H9 (cell line): ENCODE measurements at regions not wholly inside any gene's neighbourhood (a gene's known extent, or its start where the extent isn't known, plus 50 kb on each side); places are given as distances from the start of the nearest gene placed in this dataset.

Experiments used
- DNase-seq: peaks from one replicate; pipeline ENCODE4 v3.0.0-alpha.2; 2017
- H2AFZ ChIP-seq: one replicate; pipeline ENCODE4 v1.6.1; 2013; ENCODE audit warnings: mild to moderate bottlenecking, low read length, control low read depth, moderate library complexity
- H2AK5ac ChIP-seq: 2 replicates; pipeline ENCODE4 v1.6.1; 2013; ENCODE audit warnings: low read length, control low read depth, mixed read lengths; ENCODE audit not compliant: insufficient read length
- H2BK120ac ChIP-seq: one replicate; pipeline ENCODE4 v1.6.1; 2013; ENCODE audit warnings: low read depth, mild to moderate bottlenecking, low read length, control low read depth, inconsistent platforms; ENCODE audit not compliant: poor library complexity, severe bottlenecking
- H2BK12ac ChIP-seq: 2 replicates; pipeline ENCODE4 v1.6.1; 2013; ENCODE audit warnings: low read length, control low read depth, mixed read lengths, low read depth; ENCODE audit not compliant: insufficient read length
- H2BK15ac ChIP-seq: 2 replicates; pipeline ENCODE4 v1.6.1; 2013; ENCODE audit warnings: low read depth, low read length, control low read depth
- H2BK20ac ChIP-seq: one replicate; pipeline ENCODE4 v1.6.1; 2013; ENCODE audit warnings: low read depth, mild to moderate bottlenecking, low read length, control low read depth, inconsistent platforms; ENCODE audit not compliant: poor library complexity, severe bottlenecking
- H2BK5ac ChIP-seq: 2 replicates; pipeline ENCODE4 v1.6.1; 2013; ENCODE audit warnings: low read length, control low read depth, mixed read lengths; ENCODE audit not compliant: insufficient read length
- H3K14ac ChIP-seq: 2 replicates; pipeline ENCODE4 v1.6.1; 2013; ENCODE audit warnings: low read length, control low read depth; ENCODE audit not compliant: insufficient read depth
- H3K18ac ChIP-seq: 2 replicates; pipeline ENCODE4 v1.6.1; 2013; ENCODE audit warnings: low read depth, mild to moderate bottlenecking, mixed read lengths, low read length, control low read depth; ENCODE audit not compliant: insufficient read length
- H3K23ac ChIP-seq: 2 replicates; pipeline ENCODE4 v1.6.1; 2013; ENCODE audit warnings: low read length, control low read depth, mixed read lengths, low read depth; ENCODE audit not compliant: insufficient read length
- H3K23me2 ChIP-seq: 2 replicates; pipeline ENCODE4 v1.6.1; 2013; ENCODE audit warnings: low read depth, mild to moderate bottlenecking, mixed read lengths, low read length, control low read depth; ENCODE audit not compliant: insufficient read length, poor library complexity, severe bottlenecking
- H3K27ac ChIP-seq: 2 replicates; pipeline ENCODE4 v1.5.1; 2013; ENCODE audit warnings: low read length, control low read depth, mixed read lengths, low read depth; ENCODE audit not compliant: insufficient read length
- H3K27me3 ChIP-seq: 2 replicates; pipeline ENCODE4 v1.6.1; 2013; ENCODE audit warnings: low read length, control low read depth, inconsistent platforms; ENCODE audit not compliant: insufficient read depth
- H3K4ac ChIP-seq: 2 replicates; pipeline ENCODE4 v1.6.1; 2013; ENCODE audit warnings: low read depth, mild to moderate bottlenecking, control low read depth, inconsistent platforms, low read length, moderate library complexity
- H3K4me1 ChIP-seq: 2 replicates; pipeline ENCODE4 v1.6.1; 2013; ENCODE audit warnings: low read length, control low read depth, inconsistent platforms; ENCODE audit not compliant: insufficient read depth
- H3K4me2 ChIP-seq: 2 replicates; pipeline ENCODE4 v1.6.1; 2013; ENCODE audit warnings: low read length, control low read depth, mixed read lengths; ENCODE audit not compliant: insufficient read length, insufficient read depth
- H3K56ac ChIP-seq: 2 replicates; pipeline ENCODE4 v1.6.1; 2013; ENCODE audit warnings: low read depth, mild to moderate bottlenecking, mixed read lengths, low read length, control low read depth; ENCODE audit not compliant: insufficient read length
- H3K79me1 ChIP-seq: 2 replicates; pipeline ENCODE4 v1.6.1; 2013; ENCODE audit warnings: low read depth, mild to moderate bottlenecking, moderate library complexity, low read length, control low read depth, inconsistent platforms; ENCODE audit not compliant: insufficient read depth, poor library complexity, severe bottlenecking
- H3K79me2 ChIP-seq: 2 replicates; pipeline ENCODE4 v1.6.1; 2013; ENCODE audit warnings: low read length, control low read depth, inconsistent platforms; ENCODE audit not compliant: insufficient read depth
- H3K9ac ChIP-seq: 2 replicates; pipeline ENCODE4 v1.6.1; 2013; ENCODE audit warnings: low read length, control low read depth, mixed read lengths; ENCODE audit not compliant: insufficient read length; ENCODE audit errors: extremely low read depth
- H3K9me3 ChIP-seq: one replicate; pipeline ENCODE4 v1.6.1; 2013; ENCODE audit warnings: low read depth, low read length, inconsistent platforms; ENCODE audit not compliant: control insufficient read depth
- H3T11ph ChIP-seq: one replicate; pipeline ENCODE4 v1.6.1; 2013; ENCODE audit warnings: mild to moderate bottlenecking, low read length, control low read depth, inconsistent platforms
- H4K20me1 ChIP-seq: one replicate; pipeline ENCODE4 v1.6.1; 2013; ENCODE audit not compliant: control insufficient read depth, insufficient read length, insufficient read depth
- H4K5ac ChIP-seq: 2 replicates; pipeline ENCODE4 v1.6.1; 2013; ENCODE audit warnings: low read depth, mild to moderate bottlenecking, mixed read lengths, low read length, control low read depth; ENCODE audit not compliant: insufficient read length
- H4K8ac ChIP-seq: replicated peaks from 2 replicates; pipeline ENCODE4 v1.6.1; 2013; ENCODE audit warnings: low read length, control low read depth, mixed read lengths, low read depth; ENCODE audit not compliant: insufficient read length
- H4K91ac ChIP-seq: 2 replicates; pipeline ENCODE4 v1.6.1; 2013; ENCODE audit warnings: low read depth, mild to moderate bottlenecking, moderate library complexity, mixed read lengths, low read length, control low read depth; ENCODE audit not compliant: insufficient read length
- H3K27ac Mint-ChIP-seq, 3 experiments: 2 replicates in 2 of 3; 3 replicates in 1 of 3; pipeline ENCODE4 v1.8.0; 2020 to 2021; ENCODE audit warnings: mixed read lengths in 3 of 3, mild to moderate bottlenecking in 1 of 3, moderate library complexity in 1 of 3
- H3K27me3 Mint-ChIP-seq: 2 replicates; pipeline ENCODE4 v1.8.0; 2021; ENCODE audit warnings: low read depth, mild to moderate bottlenecking, moderate library complexity, mixed read lengths
- H3K36me3 Mint-ChIP-seq, 3 experiments: 2 replicates in 2 of 3; 3 replicates in 1 of 3; pipeline ENCODE4 v1.8.0; 2020 to 2021; ENCODE audit warnings: low read depth in 3 of 3, mixed read lengths in 3 of 3; ENCODE audit not compliant: insufficient read depth in 1 of 3
- H3K4me1 Mint-ChIP-seq, 2 experiments: 2 replicates each; pipeline ENCODE4 v1.8.0; 2020; ENCODE audit warnings: mixed read lengths in 2 of 2
- H3K4me3 Mint-ChIP-seq, 2 experiments: 2 replicates in 1 of 2; 3 replicates in 1 of 2; pipeline ENCODE4 v1.8.0; 2020 to 2021; ENCODE audit warnings: mild to moderate bottlenecking in 2 of 2, mixed read lengths in 2 of 2, moderate library complexity in 1 of 2
- H3K9me3 Mint-ChIP-seq, 2 experiments: 2 replicates in 1 of 2; 3 replicates in 1 of 2; pipeline ENCODE4 v1.8.0; 2020; ENCODE audit warnings: mild to moderate bottlenecking in 2 of 2, mixed read lengths in 2 of 2, moderate library complexity in 1 of 2
- WGBS: extraction: QIAGEN DNeasy Blood & Tissue Kit; methylation state at CpG from one replicate; pipeline ENCODE4 v1.1.7; 2013; ENCODE audit warnings: missing lambda C conversion rate, low lambda C conversion rate, mixed read lengths; ENCODE audit not compliant: insufficient read length; ENCODE audit errors: extremely low coverage; 5-methylcytosine and 5-hydroxymethylcytosine counted together
- TF ChIP-seq, protein P1 (sequence below): fragments of 200-600 bp; sonication (generic); conservative IDR thresholded peaks from 3 replicates; pipeline ENCODE4 v1.8.0; 2021; ENCODE audit warnings: antibody characterized with exemption, mild to moderate bottlenecking

DNA sequence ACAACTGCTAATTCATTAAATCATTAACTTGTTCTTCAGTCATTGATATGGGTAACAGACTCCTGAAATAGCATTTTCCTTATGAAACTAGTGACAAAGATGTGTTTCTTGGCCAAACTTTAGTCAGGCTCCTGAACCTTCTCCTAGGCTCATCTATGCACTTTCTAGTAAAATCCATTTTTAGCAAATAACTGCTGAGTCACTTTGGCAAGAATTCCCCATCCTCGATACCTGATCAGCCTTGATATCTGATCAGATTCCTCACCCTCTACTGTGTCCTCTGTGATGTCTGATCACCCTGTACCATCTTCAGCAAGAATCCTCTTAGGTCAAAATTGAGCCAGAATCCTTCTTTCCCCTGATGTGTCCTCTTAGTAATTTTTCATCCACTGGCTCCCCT is 161.2 kb upstream of the TAPT1 start:
- Histone ChIP-seq H2AFZ (no peak overlapping the region), H3K14ac (no peak overlapping the region), H2AK5ac (no peak overlapping the region), H3K4ac (no peak overlapping the region), H4K20me1 (no peaks in the 10 kb centered on the region), H3K4me1 (no peaks in the 10 kb centered on the region), H2BK120ac (no peak overlapping the region), H3K23ac (no peak overlapping the region), H4K91ac (no peak overlapping the region), H3K56ac (no peak overlapping the region), H4K8ac (no peak overlapping the region), H3K4me2 (no peak overlapping the region), H3T11ph (no peak overlapping the region), H3K9ac (no peak overlapping the region), H3K23me2 (no peaks in the 10 kb centered on the region), H2BK15ac (no peak overlapping the region), H2BK20ac (no peak overlapping the region), H3K79me1 (no peaks in the 10 kb centered on the region), H2BK12ac (no peak overlapping the region), H3K27me3 (no peaks in the 10 kb centered on the region), H3K9me3 (no peaks in the 10 kb centered on the region), H3K79me2 (no peaks in the 10 kb centered on the region), H4K5ac (no peak overlapping the region), H3K27ac (no peak overlapping the region), H2BK5ac (no peak overlapping the region), H3K18ac (no peak overlapping the region)
- peaks cover 4 to 6% (median 6%) of the 10 kb centered on the region in 3 experiments; a peak in 5 of 7 replicates for H3K36me3 Mint-ChIP-seq
- no peak overlapping the region for H3K4me3 Mint-ChIP-seq
- TF ChIP-seq, protein P1, sequence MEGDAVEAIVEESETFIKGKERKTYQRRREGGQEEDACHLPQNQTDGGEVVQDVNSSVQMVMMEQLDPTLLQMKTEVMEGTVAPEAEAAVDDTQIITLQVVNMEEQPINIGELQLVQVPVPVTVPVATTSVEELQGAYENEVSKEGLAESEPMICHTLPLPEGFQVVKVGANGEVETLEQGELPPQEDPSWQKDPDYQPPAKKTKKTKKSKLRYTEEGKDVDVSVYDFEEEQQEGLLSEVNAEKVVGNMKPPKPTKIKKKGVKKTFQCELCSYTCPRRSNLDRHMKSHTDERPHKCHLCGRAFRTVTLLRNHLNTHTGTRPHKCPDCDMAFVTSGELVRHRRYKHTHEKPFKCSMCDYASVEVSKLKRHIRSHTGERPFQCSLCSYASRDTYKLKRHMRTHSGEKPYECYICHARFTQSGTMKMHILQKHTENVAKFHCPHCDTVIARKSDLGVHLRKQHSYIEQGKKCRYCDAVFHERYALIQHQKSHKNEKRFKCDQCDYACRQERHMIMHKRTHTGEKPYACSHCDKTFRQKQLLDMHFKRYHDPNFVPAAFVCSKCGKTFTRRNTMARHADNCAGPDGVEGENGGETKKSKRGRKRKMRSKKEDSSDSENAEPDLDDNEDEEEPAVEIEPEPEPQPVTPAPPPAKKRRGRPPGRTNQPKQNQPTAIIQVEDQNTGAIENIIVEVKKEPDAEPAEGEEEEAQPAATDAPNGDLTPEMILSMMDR: no peak
- H3K27ac Mint-ChIP-seq: no peak overlapping the region
- no CpG with 5 or more reads among the region's 1 CpG for WGBS
- peaks cover 4% of the 10 kb centered on the region for H3K27me3 Mint-ChIP-seq
- H3K9me3 Mint-ChIP-seq: peaks cover 6 to 10% of the 10 kb centered on the region in 2 experiments
- DNase-seq: no peak
- H3K4me1 Mint-ChIP-seq: peaks cover 5 to 8% of the 10 kb centered on the region in 2 experiments; a peak in 3 of 4 replicates
